Lower leg skin (tissue), 4 donors: ENCODE measurements at regions not wholly inside any gene's neighbourhood (a gene's known extent, or its start where the extent isn't known, plus 50 kb on each side); places are given as distances from the start of the nearest gene placed in this dataset.

ENCODE experiments used
- DNase-seq, 2 donors: peaks; one replicate each; pipeline ENCODE4 v3.0.0-alpha.2; 2019; ENCODE audit warnings: low spot score in 2 of 2
- H3K4me3 ChIP-seq: fragments of 200-600 bp; sonication (generic); 2 replicates; pipeline ENCODE4 v1.5.1; 2017; ENCODE audit warnings: mild to moderate bottlenecking, low read depth; ENCODE audit not compliant: poor library complexity, severe bottlenecking
- POLR2A ChIP-seq, 2 donors: fragments of 450-650 bp; IDR thresholded peaks; one replicate each; pipeline ENCODE4 v1.6.1; 2016 to 2017; ENCODE audit warnings: antibody characterized with exemption in 2 of 2, mild to moderate bottlenecking in 1 of 2, moderate library complexity in 1 of 2
- WGBS, 2 donors: methylation state at CpG; one replicate each; pipeline ENCODE4 v1.1.5; 2018; 5-methylcytosine and 5-hydroxymethylcytosine counted together
- intact Hi-C: fragments of 100-400 bp; cut with DNase I; formaldehyde crosslinking; loops from one replicate; pipeline ENCODE4 v1.15.0; 2023; ENCODE audit warnings: low total_unique reads
- TF ChIP-seq, protein P1 (sequence below), 3 donors: fragments of 450-650 bp; IDR thresholded peaks; one replicate each; pipeline ENCODE4 v1.5.1; 2016; ENCODE audit warnings: antibody characterized with exemption in 3 of 3, mild to moderate bottlenecking in 3 of 3, moderate library complexity in 2 of 3

DNA sequence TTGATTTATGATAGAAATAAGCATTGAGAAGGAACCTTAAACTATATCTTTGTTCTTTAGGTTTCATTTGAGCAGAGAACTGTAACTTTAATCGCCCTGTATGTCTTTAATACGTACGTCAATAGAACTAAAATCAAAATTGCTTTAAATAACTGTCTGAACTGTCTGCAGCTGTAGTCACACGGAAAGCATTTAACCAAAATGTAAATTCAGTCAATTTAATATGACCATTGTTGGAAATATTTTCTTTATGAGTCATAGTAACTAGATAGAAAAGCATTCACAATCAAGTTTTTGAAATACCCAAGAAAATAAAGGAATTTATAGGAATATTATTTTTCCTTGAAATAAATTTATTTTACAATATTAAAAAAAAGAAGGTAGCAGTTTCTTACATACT, 157.1 kb upstream of the CDH6 start:
- no peak overlapping the region for H3K4me3 ChIP-seq
- TF ChIP-seq POLR2A (IDR thresholded peaks at IDR 0.05): no peak
- TF ChIP-seq, protein P1, sequence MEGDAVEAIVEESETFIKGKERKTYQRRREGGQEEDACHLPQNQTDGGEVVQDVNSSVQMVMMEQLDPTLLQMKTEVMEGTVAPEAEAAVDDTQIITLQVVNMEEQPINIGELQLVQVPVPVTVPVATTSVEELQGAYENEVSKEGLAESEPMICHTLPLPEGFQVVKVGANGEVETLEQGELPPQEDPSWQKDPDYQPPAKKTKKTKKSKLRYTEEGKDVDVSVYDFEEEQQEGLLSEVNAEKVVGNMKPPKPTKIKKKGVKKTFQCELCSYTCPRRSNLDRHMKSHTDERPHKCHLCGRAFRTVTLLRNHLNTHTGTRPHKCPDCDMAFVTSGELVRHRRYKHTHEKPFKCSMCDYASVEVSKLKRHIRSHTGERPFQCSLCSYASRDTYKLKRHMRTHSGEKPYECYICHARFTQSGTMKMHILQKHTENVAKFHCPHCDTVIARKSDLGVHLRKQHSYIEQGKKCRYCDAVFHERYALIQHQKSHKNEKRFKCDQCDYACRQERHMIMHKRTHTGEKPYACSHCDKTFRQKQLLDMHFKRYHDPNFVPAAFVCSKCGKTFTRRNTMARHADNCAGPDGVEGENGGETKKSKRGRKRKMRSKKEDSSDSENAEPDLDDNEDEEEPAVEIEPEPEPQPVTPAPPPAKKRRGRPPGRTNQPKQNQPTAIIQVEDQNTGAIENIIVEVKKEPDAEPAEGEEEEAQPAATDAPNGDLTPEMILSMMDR (IDR thresholded peaks at IDR 0.05): no peak
- DNase-seq: no peak
- WGBS, 2 donors: 60 to 68% methylated on average over 4 of the region's 4 CpGs
- intact Hi-C loops: no loop called here

DNA sequence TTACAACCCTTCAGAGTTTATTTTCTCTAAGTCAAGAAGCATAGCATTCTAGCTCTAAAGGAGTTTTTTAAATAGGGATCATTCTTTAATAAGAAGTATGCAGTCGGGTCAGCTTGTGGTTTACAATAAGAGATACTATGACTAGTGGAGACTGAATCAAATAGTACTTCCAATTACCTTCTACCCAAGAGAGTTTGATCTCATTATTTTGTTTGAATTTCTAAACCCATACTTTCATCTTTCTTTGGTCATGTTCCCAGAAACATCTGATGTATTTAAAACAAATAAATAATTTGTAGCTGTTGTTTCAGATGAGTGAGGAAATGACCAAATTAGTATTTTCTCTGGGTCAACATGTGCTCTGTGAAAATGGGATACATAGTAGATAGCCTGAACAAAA, 160.2 kb upstream of the CDH6 start:
- no peak for TF ChIP-seq POLR2A (IDR thresholded peaks at IDR 0.05)
- TF ChIP-seq, protein P1 (IDR thresholded peaks at IDR 0.05): no peak
- H3K4me3 ChIP-seq: no peak overlapping the region
- DNase-seq: no peak
- WGBS, 2 donors: 71 to 74% methylated on average over 1 of the region's 1 CpG
- intact Hi-C loops: no loop called here

DNA sequence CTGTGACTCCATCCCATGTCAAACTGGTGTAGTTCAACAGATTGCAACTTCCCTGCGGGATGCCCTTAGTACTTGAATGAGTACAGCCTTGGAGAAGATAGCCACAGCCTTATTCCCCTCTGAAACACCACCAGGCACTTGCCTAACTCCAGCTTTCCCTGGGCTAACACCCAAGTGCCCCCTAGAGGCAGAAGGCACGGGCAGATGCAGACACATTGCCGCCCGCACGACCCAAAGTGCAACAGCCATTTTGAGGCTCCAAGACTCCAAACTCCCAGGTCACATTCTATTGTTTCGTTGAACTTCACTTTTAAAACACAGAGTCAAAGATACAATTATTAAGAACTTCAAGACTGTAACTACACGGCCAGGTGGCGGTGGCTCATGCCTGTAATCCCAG, 163.6 kb upstream of the CDH6 start:
- TF ChIP-seq POLR2A (IDR thresholded peaks at IDR 0.05): no peak
- TF ChIP-seq, protein P1 (IDR thresholded peaks at IDR 0.05): no peak
- intact Hi-C loops: no loop called here
- WGBS, 2 donors: 92 to 93% methylated on average over 8 of the region's 8 CpGs
- no peak for DNase-seq
- no peak overlapping the region for H3K4me3 ChIP-seq

DNA sequence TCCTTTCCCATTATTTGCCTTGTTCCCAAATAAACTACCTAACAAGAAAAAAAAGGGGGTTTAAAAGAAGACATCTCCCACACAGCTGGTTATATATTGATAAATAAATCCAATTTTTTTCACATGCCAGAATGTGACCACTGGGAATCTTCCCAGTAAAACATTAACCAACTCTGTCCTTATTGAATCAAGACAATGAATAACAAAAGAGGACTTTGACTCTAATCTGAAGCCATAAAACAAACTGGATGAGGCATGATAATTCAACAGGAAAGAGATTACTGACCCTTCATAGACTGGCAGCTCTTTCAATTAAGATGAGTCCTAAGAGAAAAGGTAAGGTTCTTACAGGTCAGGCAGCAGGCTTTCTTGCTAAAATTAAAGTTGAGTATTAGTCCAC, 165.8 kb upstream of the CDH6 start:
- TF ChIP-seq, protein P1 (IDR thresholded peaks at IDR 0.05): no peak
- no peak for TF ChIP-seq POLR2A (IDR thresholded peaks at IDR 0.05)
- no peak for DNase-seq
- intact Hi-C loops: no loop called here
- no peak overlapping the region for H3K4me3 ChIP-seq

DNA sequence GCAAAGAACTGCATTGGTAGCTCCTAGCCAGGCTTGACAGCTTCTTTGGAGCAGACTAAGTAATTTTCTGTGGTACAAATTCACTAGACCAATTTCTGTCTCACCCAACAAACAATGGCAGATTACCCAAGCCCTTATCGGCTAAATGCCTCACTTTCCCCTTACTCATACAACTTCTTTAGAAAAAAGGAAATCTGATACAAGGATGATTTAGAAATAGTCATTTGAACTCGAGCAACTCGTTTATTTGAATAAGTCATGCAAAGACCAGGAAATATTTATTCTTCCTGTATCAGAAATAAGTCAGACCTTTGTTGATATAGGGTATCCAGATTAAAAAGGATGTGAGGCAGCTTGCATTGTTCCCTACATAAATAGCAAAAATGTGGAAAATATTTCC, 170.4 kb upstream of the CDH6 start:
- intact Hi-C loops: no loop called here
- TF ChIP-seq, protein P1 (IDR thresholded peaks at IDR 0.05): no peak
- no peak for TF ChIP-seq POLR2A (IDR thresholded peaks at IDR 0.05)
- no peak overlapping the region for H3K4me3 ChIP-seq
- WGBS, 2 donors: 54 to 59% methylated on average over 3 of the region's 3 CpGs
- DNase-seq: no peak

DNA sequence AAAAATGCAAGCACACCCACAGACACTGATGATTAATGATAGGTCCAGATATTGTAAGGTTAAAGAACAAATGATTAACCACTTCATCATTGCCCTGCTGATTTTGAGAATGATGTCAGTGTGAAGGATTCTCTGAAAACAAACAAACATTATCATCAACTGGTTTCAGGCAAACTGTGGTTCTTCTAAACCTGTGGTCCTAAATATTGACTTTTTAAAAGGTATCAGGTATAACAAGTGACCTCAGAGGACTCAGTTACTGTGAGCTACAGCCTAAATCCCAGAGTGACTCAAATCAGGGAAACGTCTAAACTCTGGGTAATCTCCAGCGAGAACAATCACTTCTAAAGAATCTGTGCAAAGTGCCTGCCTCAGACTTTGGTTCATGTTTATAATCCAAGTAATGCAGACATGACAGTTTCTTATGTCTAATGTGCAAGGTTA, 172.3 kb upstream of the CDH6 start:
- 49 to 55% methylated on average over 2 of the region's 2 CpGs for WGBS, 2 donors
- H3K4me3 ChIP-seq: no peak overlapping the region
- no peak for TF ChIP-seq POLR2A (IDR thresholded peaks at IDR 0.05)
- TF ChIP-seq, protein P1 (IDR thresholded peaks at IDR 0.05): no peak
- intact Hi-C loops: no loop called here
- DNase-seq: no peak
